ENCODE measurements at regions not wholly inside any gene's neighbourhood (a gene's known extent, or its start where the extent isn't known, plus 50 kb on each side); places are given as distances from the start of the nearest gene placed in this dataset.

GRCh38 chr9:73880101-73880500, 617.0 kb upstream of the RORB start:
- no peak for TF ChIP-seq CTCF (IDR thresholded peaks at IDR 0.05; ENCODE audit: extremely low read depth, insufficient read depth, missing control alignments)
- no peak for DNase-seq (ENCODE audit: low spot score)
- in situ Hi-C loops (cut with MboI; ENCODE audit: low pct_unique_long_range_greater_than_20kb, low sequenced_read_pairs, unreplicated experiment), result no loop called here

GRCh38 chr9:73889023-73889422, 608.1 kb upstream of the RORB start:
- in situ Hi-C loops (cut with MboI; ENCODE audit: low pct_unique_long_range_greater_than_20kb, low sequenced_read_pairs, unreplicated experiment), result no loop called here
- TF ChIP-seq CTCF (IDR thresholded peaks at IDR 0.05; ENCODE audit: extremely low read depth, insufficient read depth, missing control alignments), result no peak
- DNase-seq (ENCODE audit: low spot score), result no peak

- TF ChIP-seq CTCF (IDR thresholded peaks at IDR 0.05; ENCODE audit: extremely low read depth, insufficient read depth, missing control alignments), result no peak
- in situ Hi-C loops (cut with MboI; ENCODE audit: low pct_unique_long_range_greater_than_20kb, low sequenced_read_pairs, unreplicated experiment), result no loop called here
- DNase-seq (ENCODE audit: low spot score), result no peak
Measured at GRCh38 chr9:73890685-73891277, 606.4 kb upstream of the RORB start.

- in situ Hi-C loops (cut with MboI; ENCODE audit: low pct_unique_long_range_greater_than_20kb, low sequenced_read_pairs, unreplicated experiment), result no loop called here
- DNase-seq (ENCODE audit: low spot score), result no peak
- no peak for TF ChIP-seq CTCF (IDR thresholded peaks at IDR 0.05; ENCODE audit: extremely low read depth, insufficient read depth, missing control alignments)
Measured at GRCh38 chr9:73892335-73892734, 604.8 kb upstream of the RORB start.

- in situ Hi-C loops (cut with MboI; ENCODE audit: low pct_unique_long_range_greater_than_20kb, low sequenced_read_pairs, unreplicated experiment), result no loop called here
- no peak for DNase-seq (ENCODE audit: low spot score)
- no peak for TF ChIP-seq CTCF (IDR thresholded peaks at IDR 0.05; ENCODE audit: extremely low read depth, insufficient read depth, missing control alignments)
Measured at GRCh38 chr9:73893230-73893629, 603.9 kb upstream of the RORB start.

- no peak for TF ChIP-seq CTCF (IDR thresholded peaks at IDR 0.05; ENCODE audit: extremely low read depth, insufficient read depth, missing control alignments)
- in situ Hi-C loops (cut with MboI; ENCODE audit: low pct_unique_long_range_greater_than_20kb, low sequenced_read_pairs, unreplicated experiment), result no loop called here
- no peak for DNase-seq (ENCODE audit: low spot score)
Measured at GRCh38 chr9:73896061-73896460, 601.1 kb upstream of the RORB start.

GRCh38 chr9:73906671-73907070, 590.5 kb upstream of the RORB start:
- no peak for DNase-seq (ENCODE audit: low spot score)
- no peak for TF ChIP-seq CTCF (IDR thresholded peaks at IDR 0.05; ENCODE audit: extremely low read depth, insufficient read depth, missing control alignments)
- in situ Hi-C loops (cut with MboI; ENCODE audit: low pct_unique_long_range_greater_than_20kb, low sequenced_read_pairs, unreplicated experiment), result no loop called here
